ENCODE measurements at regions not wholly inside any gene's neighbourhood (a gene's known extent, or its start where the extent isn't known, plus 50 kb on each side); places are given as distances from the start of the nearest gene placed in this dataset.
"Not testable (repeated sequence)": the region's sequence is repeated elsewhere in the genome, so short reads cannot be mapped to it uniquely, and the experiment has no call there.

GRCh38 chr9:85079349-85079748, 409.8 kb downstream of the NTRK2 start:
- DNase-seq (ENCODE audit: low read depth in 1 of 2, low spot score in 1 of 2), result no peak
- H3K27ac ChIP-seq (replicated peaks), result no peak overlapping the region

DNA sequence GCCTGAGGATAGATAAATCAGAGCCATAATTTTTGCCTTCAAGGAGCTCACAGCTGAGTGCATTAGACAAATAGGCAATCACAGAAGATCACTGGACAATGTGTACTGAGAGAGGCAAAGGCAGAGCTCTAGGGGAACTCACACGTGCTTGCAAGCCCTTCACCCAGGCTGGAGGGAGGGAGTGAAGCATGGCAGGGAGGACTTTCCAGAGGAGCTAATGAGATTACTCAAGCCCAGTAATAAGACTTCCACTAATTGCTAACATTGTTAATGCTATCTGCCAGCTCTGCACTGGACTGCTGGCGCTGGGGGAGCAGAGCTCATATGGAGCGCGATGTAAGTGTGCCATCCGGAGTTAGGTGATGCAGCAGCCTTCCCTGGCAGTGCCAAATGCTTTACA, 408.4 kb downstream of the NTRK2 start:
- no peaks in the 10 kb centered on the region for H3K27me3 ChIP-seq (ENCODE audit: insufficient read depth, poor library complexity, severe bottlenecking)
- no peak overlapping the region for H3K27ac ChIP-seq (replicated peaks)
- no peak for TF ChIP-seq GABPA (IDR thresholded peaks at IDR 0.05; ENCODE audit: low read depth)
- DNase-seq (ENCODE audit: low read depth in 1 of 2, low spot score in 1 of 2), result no peak
- H3K4me3 ChIP-seq (replicated peaks; ENCODE audit: insufficient read depth, low read length), result no peak overlapping the region

More at GRCh38 chr9:85079349-85079748, 409.8 kb downstream of the NTRK2 start:
- TF ChIP-seq POLR2AphosphoS5 (IDR thresholded peaks at IDR 0.05; ENCODE audit: low read depth) (no peak), GABPA (IDR thresholded peaks at IDR 0.05; ENCODE audit: low read depth) (no peak), SPI1 (IDR thresholded peaks at IDR 0.05; ENCODE audit: borderline replicate concordance, low read depth) (no peak), CTCF (IDR thresholded peaks at IDR 0.05; ENCODE audit: insufficient read depth, low read length) (no peak), REST (IDR thresholded peaks at IDR 0.05; ENCODE audit: insufficient replicate concordance, low read depth) (no peak)
- Histone ChIP-seq H3K4me3 (replicated peaks; ENCODE audit: insufficient read depth, low read length) (no peak overlapping the region), H3K27me3 (ENCODE audit: insufficient read depth, poor library complexity, severe bottlenecking) (no peaks in the 10 kb centered on the region)

DNA sequence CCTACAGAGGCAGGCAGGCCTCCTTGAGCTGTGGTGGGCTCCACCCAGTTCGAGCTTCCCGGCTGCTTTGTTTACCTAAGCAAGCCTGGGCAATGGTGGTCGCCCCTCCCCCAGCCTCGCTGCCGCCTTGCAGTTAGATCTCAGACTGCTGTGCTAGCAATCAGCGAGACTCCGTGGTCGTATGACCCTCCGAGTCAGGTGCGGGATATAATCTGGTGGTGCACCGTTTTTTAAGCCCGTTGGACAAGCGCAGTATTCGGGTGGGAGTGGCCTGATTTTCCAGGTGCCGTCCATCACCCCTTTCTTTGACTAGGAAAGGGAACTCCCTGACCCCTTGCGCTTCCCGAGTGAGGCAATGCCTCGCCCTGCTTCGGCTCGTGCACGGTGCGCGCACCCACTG, 407.6 kb downstream of the NTRK2 start:
- not testable (repeated sequence) for DNase-seq (ENCODE audit: low read depth in 1 of 2, low spot score in 1 of 2); H3K27me3 ChIP-seq (ENCODE audit: insufficient read depth, poor library complexity, severe bottlenecking); H3K27ac ChIP-seq (replicated peaks); H3K4me3 ChIP-seq (replicated peaks; ENCODE audit: insufficient read depth, low read length)

Measured in HL-60 (cell line).